AG09319 (cell line): ENCODE measurements at regions not wholly inside any gene's neighbourhood (a gene's known extent, or its start where the extent isn't known, plus 50 kb on each side); places are given as distances from the start of the nearest gene placed in this dataset.

Experiments
- DNase-seq: peaks from one replicate; pipeline ENCODE4 v3.0.0-alpha.2; 2010; ENCODE audit warnings: low read depth; ENCODE audit errors: extremely low read depth
- CTCF ChIP-seq: IDR thresholded peaks from 2 replicates; pipeline ENCODE4 v1.5.1; 2011; ENCODE audit warnings: low read depth, mild to moderate bottlenecking, inconsistent platforms, low read length, moderate library complexity

- TF ChIP-seq CTCF, result no peak
- no peak for DNase-seq
Observed at GRCh38 chr5:86884608-86885007, 266.9 kb downstream of the COX7C start.

DNA sequence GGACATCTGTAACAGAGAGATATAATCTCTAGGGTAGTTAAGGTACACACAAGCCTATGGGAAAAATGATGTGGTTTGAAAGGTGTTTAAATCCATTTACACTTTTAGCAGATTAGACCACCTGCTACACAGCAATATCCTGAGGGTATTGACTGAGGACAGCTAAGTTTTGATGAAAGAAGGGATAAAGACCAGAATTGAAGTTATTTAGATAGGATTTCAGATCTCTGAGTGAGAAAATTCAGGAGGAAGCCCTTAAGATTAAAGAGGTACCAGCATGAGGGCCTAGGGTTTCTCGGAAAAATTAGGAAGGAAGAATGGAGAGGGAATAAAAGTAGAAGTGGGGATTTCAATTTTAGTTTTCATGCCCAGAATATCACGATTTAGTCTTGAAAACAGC lies 267.3 kb downstream of the COX7C start:
- no peak for TF ChIP-seq CTCF
- no peak for DNase-seq

DNA sequence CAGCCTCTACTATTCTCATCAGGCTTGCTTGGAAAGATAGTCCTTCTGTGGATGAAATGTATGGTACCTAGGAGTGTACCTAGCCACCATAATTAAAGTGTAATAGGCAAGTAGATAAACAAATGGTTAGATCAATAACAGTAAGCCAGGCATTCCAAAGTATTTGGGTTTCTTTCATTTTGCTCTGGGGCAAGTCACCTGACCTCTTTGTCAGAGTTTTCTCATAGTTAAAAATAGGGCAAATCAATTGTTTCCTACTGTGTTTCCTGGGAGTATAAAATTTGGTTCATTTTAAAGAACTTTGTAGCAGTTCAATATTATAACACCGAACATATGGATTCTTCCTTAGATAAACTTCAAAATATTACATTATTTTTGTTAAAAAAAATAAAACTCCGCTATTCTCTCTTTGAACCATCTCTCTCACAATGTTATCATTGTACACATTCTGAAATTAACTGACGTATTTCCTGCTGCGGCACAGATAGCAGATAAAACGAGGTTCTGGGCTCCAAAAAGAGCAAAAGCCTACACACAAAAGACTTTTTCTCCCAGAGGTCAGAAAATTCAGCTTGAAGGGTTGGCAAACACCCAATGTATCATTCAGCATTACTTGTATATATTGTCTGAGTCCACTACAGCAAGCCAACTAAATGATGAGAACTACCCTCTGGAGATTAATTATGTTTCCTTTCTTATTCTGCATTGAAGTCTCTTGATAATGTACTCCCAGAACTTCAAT lies 267.9 kb downstream of the COX7C start:
- TF ChIP-seq CTCF, result no peak
- no peak for DNase-seq

GRCh38 chr5:86890375-86890774 lies 272.6 kb downstream of the COX7C start:
- no peak for TF ChIP-seq CTCF
- DNase-seq, result no peak

DNA sequence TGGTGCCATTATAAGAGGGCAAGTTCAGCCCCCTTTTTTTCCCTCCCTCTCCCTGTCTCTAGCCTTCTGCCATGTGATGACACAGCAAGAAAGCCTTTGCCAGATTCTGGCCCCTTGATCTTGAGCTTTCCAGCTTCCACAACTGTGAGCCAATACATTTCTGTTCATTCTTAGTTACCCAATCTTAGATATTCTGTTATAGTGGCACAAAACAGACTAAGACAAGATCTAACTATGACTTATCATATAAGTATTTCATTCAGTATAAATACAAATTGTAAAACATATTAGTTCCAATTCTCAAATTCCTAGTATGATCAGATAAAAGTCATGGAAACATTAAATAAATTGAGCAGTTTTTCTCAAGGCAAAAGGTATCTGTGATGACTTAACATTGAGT lies 276.3 kb downstream of the COX7C start:
- no peak for DNase-seq
- no peak for TF ChIP-seq CTCF

- DNase-seq, result no peak
- TF ChIP-seq CTCF, result no peak
Observed at GRCh38 chr5:86896916-86897315, 279.2 kb downstream of the COX7C start.

- peak; percentile 12 for DNase-seq
- TF ChIP-seq CTCF, result no peak
Observed at GRCh38 chr5:86909418-86910295, 291.9 kb downstream of the COX7C start.
